Nephron progenitor cell (in vitro differentiated cells): ENCODE measurements at regions not wholly inside any gene's neighbourhood (a gene's known extent, or its start where the extent isn't known, plus 50 kb on each side); places are given as distances from the start of the nearest gene placed in this dataset.
A peak's percentile ranks its signal among the peaks of the same experiment; 100 is the strongest.

Experiments used
- DNase-seq: peaks from one replicate; pipeline ENCODE4 v3.0.0; 2021
- H3K27ac Mint-ChIP-seq: 2 replicates; pipeline ENCODE4 v1.8.0; 2021; ENCODE audit warnings: mild to moderate bottlenecking, moderate library complexity, mixed read lengths
- H3K27me3 Mint-ChIP-seq: 2 replicates; pipeline ENCODE4 v1.8.0; 2021; ENCODE audit warnings: mild to moderate bottlenecking, low read depth, mixed read lengths; ENCODE audit not compliant: poor library complexity
- H3K36me3 Mint-ChIP-seq: 2 replicates; pipeline ENCODE4 v1.8.0; 2021; ENCODE audit warnings: low read depth, mixed read lengths
- H3K4me1 Mint-ChIP-seq: 2 replicates; pipeline ENCODE4 v1.8.0; 2021; ENCODE audit warnings: mixed read lengths
- H3K4me3 Mint-ChIP-seq: 2 replicates; pipeline ENCODE4 v1.8.0; 2021; ENCODE audit warnings: mild to moderate bottlenecking, moderate library complexity, mixed read lengths
- H3K9me3 Mint-ChIP-seq: 2 replicates; pipeline ENCODE4 v1.8.0; 2021; ENCODE audit warnings: mild to moderate bottlenecking, moderate library complexity, mixed read lengths
- CTCF ChIP-seq: fragments of 200-600 bp; sonication (generic); IDR thresholded peaks from 2 replicates; pipeline ENCODE4 v1.5.0; 2021; ENCODE audit warnings: antibody characterized with exemption

DNA sequence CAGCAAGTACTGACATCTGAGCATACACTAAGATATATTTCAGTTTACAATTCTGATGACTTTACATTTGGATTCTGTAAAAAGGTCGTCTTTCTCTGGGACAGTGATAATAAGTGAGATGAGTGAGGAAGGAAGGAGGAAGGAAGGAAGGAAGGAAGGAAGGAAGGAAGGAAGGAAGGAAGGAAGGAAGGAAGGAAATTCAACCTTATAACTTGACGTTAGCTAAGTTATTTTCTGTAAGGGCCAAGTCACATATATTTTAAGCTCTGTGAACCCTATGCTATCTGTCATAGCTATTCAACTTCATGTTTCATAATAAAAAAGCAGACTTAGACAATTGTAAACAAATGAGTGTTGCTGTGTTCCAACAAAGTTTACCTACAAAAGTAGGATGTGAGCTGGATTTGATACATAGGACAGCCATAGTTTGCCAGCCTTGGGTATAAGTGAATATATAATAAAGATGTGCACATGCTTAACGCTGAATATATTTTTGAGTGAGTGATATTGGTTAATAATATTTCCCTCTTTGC lies 753.0 kb upstream of the NDST4 start:
- no peak overlapping the region for H3K27ac Mint-ChIP-seq
- H3K4me1 Mint-ChIP-seq, result no peaks in the 10 kb centered on the region
- no peaks in the 10 kb centered on the region for H3K27me3 Mint-ChIP-seq

GRCh38 chr4:115865736-115866135 lies 752.3 kb upstream of the NDST4 start:
- no peaks in the 10 kb centered on the region for H3K36me3 Mint-ChIP-seq

More for the DNA sequence above, 753.0 kb upstream of the NDST4 start:
- no peaks in the 10 kb centered on the region for H3K36me3 Mint-ChIP-seq
- no peak for TF ChIP-seq CTCF
- no peaks in the 10 kb centered on the region for H3K9me3 Mint-ChIP-seq
- DNase-seq, result no peak
- H3K4me3 Mint-ChIP-seq, result no peak overlapping the region

DNA sequence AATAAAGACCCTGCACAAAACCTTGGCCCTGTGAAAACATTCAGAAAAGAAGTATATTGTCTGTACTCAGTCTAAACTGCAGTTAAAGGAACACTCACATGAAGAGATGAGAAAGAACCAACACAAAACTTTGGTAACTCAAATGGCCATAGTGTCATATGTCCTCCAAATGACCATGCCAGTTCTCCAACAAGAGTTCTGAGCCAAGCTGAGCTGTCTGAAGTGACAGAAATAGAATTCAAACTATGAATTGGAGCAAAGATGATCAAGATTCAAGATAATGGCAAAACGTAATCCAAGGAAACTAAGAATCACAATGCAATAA lies 739.3 kb upstream of the NDST4 start:
- no peaks in the 10 kb centered on the region for H3K4me1 Mint-ChIP-seq

More at GRCh38 chr4:115865736-115866135, 752.3 kb upstream of the NDST4 start:
- no peak overlapping the region for H3K27ac Mint-ChIP-seq
- H3K9me3 Mint-ChIP-seq, result no peaks in the 10 kb centered on the region
- no peaks in the 10 kb centered on the region for H3K4me1 Mint-ChIP-seq
- no peak overlapping the region for H3K4me3 Mint-ChIP-seq
- no peak for DNase-seq
- H3K27me3 Mint-ChIP-seq, result no peaks in the 10 kb centered on the region
- no peak for TF ChIP-seq CTCF

DNA sequence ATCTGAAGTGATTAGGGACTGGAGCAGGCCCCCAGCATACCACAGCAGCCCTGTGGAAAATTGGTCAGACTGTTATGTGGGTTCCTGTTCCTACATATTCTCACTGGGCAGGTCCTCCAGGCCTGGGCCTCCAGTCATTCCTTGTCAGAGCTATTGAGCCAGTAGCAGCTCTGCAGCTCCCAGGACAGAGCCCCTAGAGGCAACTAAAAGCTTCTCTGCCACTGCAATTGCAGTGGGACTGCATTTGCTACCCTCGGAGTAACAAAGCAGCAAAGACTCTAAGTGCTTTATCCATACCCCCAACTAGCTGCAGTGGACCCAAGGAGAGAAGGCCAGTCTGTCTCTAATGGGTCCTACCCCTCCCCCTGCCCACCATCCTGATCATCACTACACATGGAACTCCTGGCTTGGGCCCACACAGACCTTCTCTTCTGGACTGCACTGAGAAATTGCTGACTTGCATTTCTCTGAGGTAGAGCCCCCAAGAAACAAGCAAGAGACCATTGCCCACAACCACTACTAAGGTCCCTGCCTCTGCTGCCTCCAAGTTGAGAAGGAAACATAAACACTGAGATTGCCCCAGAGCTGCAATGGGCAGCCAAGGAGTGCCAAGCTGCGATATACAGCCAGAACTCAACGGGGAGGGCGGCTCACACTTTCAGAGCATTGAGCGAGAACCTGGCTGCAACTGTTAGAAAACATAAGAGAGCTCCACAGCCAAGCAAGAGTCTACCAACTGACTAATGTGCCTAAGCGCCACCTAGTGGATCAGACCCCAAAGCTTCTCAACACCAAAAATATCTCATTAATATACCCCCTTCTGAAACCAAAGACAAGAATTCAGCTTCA lies 738.7 kb upstream of the NDST4 start:
- no peaks in the 10 kb centered on the region for H3K9me3 Mint-ChIP-seq
- peak; percentile 64 for TF ChIP-seq CTCF
- H3K36me3 Mint-ChIP-seq, result no peaks in the 10 kb centered on the region
- no peaks in the 10 kb centered on the region for H3K4me1 Mint-ChIP-seq
- H3K27ac Mint-ChIP-seq, result no peak overlapping the region
- no peak overlapping the region for H3K4me3 Mint-ChIP-seq
- DNase-seq, result peak; percentile 69
- H3K27me3 Mint-ChIP-seq, result no peaks in the 10 kb centered on the region

More for the DNA sequence above, 739.3 kb upstream of the NDST4 start:
- H3K27ac Mint-ChIP-seq, result no peak overlapping the region
- H3K4me3 Mint-ChIP-seq, result no peak overlapping the region
- no peak for DNase-seq
- H3K9me3 Mint-ChIP-seq, result no peaks in the 10 kb centered on the region
- no peaks in the 10 kb centered on the region for H3K36me3 Mint-ChIP-seq
- no peaks in the 10 kb centered on the region for H3K27me3 Mint-ChIP-seq
- no peak for TF ChIP-seq CTCF

GRCh38 chr4:115850799-115851509 lies 737.5 kb upstream of the NDST4 start:
- no peaks in the 10 kb centered on the region for H3K9me3 Mint-ChIP-seq
- no peak for DNase-seq
- no peak overlapping the region for H3K27ac Mint-ChIP-seq
- H3K4me3 Mint-ChIP-seq, result no peak overlapping the region
- TF ChIP-seq CTCF, result no peak
- no peaks in the 10 kb centered on the region for H3K27me3 Mint-ChIP-seq
- H3K36me3 Mint-ChIP-seq, result no peaks in the 10 kb centered on the region
- no peaks in the 10 kb centered on the region for H3K4me1 Mint-ChIP-seq
